HEK293 (cell line): ENCODE measurements at regions not wholly inside any gene's neighbourhood (a gene's known extent, or its start where the extent isn't known, plus 50 kb on each side); places are given as distances from the start of the nearest gene placed in this dataset.

ENCODE experiments used
- KLF9 ChIP-seq: fragments of 450-650 bp; formaldehyde crosslinking; IDR thresholded peaks from 2 replicates; pipeline ENCODE4 v1.5.1; 2016; ENCODE audit warnings: missing biosample characterization, missing genetic modification characterization, low read depth
- REPIN1 ChIP-seq: fragments of 450-650 bp; formaldehyde crosslinking; IDR thresholded peaks from 2 replicates; pipeline ENCODE4 v1.5.1; 2017; ENCODE audit warnings: missing biosample characterization, missing genetic modification characterization, low read depth
- ZBTB48 ChIP-seq: fragments of 450-650 bp; formaldehyde crosslinking; IDR thresholded peaks from 2 replicates; pipeline ENCODE4 v1.5.1; 2016; ENCODE audit warnings: missing biosample characterization, missing genetic modification characterization
- ZNF146 ChIP-seq: fragments of 450-650 bp; formaldehyde crosslinking; IDR thresholded peaks from 2 replicates; pipeline ENCODE4 v1.5.1; 2016; ENCODE audit warnings: missing biosample characterization, missing genetic modification characterization
- ZNF175 ChIP-seq: fragments of 450-650 bp; formaldehyde crosslinking; IDR thresholded peaks from 2 replicates; pipeline ENCODE4 v1.5.1; 2016; ENCODE audit warnings: missing biosample characterization, missing genetic modification characterization
- ZNF239 ChIP-seq: fragments of 450-650 bp; formaldehyde crosslinking; IDR thresholded peaks from 2 replicates; pipeline ENCODE4 v1.5.1; 2016; ENCODE audit warnings: missing biosample characterization, missing genetic modification characterization
- ZNF341 ChIP-seq: fragments of 450-650 bp; formaldehyde crosslinking; IDR thresholded peaks from 2 replicates; pipeline ENCODE4; 2016; ENCODE audit warnings: low read depth, missing biosample characterization, missing genetic modification characterization
- ZNF792 ChIP-seq: fragments of 450-650 bp; formaldehyde crosslinking; IDR thresholded peaks from 2 replicates; pipeline ENCODE4 v1.5.1; 2016; ENCODE audit warnings: missing biosample characterization, missing genetic modification characterization
- TF ChIP-seq, protein P1 (sequence below): fragments of 450-650 bp; formaldehyde crosslinking; IDR thresholded peaks from 2 replicates; pipeline ENCODE4 v1.5.1; 2016; ENCODE audit warnings: missing biosample characterization, missing genetic modification characterization
- TF ChIP-seq, protein P2 (sequence below): sonication (generic); formaldehyde crosslinking; IDR thresholded peaks from 2 replicates; pipeline ENCODE4 v1.8.1; 2022; ENCODE audit warnings: mild to moderate bottlenecking, moderate library complexity, missing genetic modification reagents
- TF ChIP-seq, protein P3 (sequence below): fragments of 450-650 bp; formaldehyde crosslinking; IDR thresholded peaks from 2 replicates; pipeline ENCODE4 v1.5.1; 2016; ENCODE audit warnings: missing biosample characterization, missing genetic modification characterization
- TF ChIP-seq, protein P4 (sequence below): fragments of 450-650 bp; formaldehyde crosslinking; IDR thresholded peaks from 2 replicates; pipeline ENCODE4 v1.5.1; 2016; ENCODE audit warnings: missing biosample characterization, missing genetic modification characterization

DNA sequence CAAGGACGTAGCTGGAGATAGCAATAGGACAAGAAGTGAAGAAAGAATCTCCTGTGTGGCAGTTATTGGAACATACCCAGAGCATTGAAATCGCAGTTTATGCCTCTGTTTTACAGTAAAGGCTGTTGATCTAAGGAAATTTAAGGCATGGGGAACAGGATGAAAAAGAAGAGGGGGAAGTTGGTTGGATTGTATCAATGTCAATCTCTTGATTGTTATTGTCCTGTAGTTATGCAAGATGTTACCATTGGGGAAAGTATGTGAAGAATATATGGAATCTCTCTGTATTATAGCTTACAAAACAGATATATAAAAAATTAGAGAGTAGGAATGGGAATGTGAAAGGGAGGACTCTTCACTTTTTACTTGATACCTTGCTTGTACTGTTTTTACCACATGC is 195.6 kb upstream of the NREP start:
- no peak for TF ChIP-seq ZNF175 (tag by site-specific recombination)
- no peak for TF ChIP-seq ZNF146 (tag by site-specific recombination)
- TF ChIP-seq, protein P1, sequence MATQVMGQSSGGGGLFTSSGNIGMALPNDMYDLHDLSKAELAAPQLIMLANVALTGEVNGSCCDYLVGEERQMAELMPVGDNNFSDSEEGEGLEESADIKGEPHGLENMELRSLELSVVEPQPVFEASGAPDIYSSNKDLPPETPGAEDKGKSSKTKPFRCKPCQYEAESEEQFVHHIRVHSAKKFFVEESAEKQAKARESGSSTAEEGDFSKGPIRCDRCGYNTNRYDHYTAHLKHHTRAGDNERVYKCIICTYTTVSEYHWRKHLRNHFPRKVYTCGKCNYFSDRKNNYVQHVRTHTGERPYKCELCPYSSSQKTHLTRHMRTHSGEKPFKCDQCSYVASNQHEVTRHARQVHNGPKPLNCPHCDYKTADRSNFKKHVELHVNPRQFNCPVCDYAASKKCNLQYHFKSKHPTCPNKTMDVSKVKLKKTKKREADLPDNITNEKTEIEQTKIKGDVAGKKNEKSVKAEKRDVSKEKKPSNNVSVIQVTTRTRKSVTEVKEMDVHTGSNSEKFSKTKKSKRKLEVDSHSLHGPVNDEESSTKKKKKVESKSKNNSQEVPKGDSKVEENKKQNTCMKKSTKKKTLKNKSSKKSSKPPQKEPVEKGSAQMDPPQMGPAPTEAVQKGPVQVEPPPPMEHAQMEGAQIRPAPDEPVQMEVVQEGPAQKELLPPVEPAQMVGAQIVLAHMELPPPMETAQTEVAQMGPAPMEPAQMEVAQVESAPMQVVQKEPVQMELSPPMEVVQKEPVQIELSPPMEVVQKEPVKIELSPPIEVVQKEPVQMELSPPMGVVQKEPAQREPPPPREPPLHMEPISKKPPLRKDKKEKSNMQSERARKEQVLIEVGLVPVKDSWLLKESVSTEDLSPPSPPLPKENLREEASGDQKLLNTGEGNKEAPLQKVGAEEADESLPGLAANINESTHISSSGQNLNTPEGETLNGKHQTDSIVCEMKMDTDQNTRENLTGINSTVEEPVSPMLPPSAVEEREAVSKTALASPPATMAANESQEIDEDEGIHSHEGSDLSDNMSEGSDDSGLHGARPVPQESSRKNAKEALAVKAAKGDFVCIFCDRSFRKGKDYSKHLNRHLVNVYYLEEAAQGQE (tag by site-specific recombination), result no peak
- TF ChIP-seq, protein P2, sequence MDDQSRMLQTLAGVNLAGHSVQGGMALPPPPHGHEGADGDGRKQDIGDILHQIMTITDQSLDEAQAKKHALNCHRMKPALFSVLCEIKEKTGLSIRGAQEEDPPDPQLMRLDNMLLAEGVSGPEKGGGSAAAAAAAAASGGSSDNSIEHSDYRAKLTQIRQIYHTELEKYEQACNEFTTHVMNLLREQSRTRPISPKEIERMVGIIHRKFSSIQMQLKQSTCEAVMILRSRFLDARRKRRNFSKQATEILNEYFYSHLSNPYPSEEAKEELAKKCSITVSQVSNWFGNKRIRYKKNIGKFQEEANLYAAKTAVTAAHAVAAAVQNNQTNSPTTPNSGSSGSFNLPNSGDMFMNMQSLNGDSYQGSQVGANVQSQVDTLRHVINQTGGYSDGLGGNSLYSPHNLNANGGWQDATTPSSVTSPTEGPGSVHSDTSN (CRISPR knock-in tag), result no peak
- TF ChIP-seq, protein P3, sequence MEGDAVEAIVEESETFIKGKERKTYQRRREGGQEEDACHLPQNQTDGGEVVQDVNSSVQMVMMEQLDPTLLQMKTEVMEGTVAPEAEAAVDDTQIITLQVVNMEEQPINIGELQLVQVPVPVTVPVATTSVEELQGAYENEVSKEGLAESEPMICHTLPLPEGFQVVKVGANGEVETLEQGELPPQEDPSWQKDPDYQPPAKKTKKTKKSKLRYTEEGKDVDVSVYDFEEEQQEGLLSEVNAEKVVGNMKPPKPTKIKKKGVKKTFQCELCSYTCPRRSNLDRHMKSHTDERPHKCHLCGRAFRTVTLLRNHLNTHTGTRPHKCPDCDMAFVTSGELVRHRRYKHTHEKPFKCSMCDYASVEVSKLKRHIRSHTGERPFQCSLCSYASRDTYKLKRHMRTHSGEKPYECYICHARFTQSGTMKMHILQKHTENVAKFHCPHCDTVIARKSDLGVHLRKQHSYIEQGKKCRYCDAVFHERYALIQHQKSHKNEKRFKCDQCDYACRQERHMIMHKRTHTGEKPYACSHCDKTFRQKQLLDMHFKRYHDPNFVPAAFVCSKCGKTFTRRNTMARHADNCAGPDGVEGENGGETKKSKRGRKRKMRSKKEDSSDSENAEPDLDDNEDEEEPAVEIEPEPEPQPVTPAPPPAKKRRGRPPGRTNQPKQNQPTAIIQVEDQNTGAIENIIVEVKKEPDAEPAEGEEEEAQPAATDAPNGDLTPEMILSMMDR (tag by site-specific recombination), result no peak
- TF ChIP-seq, protein P4, sequence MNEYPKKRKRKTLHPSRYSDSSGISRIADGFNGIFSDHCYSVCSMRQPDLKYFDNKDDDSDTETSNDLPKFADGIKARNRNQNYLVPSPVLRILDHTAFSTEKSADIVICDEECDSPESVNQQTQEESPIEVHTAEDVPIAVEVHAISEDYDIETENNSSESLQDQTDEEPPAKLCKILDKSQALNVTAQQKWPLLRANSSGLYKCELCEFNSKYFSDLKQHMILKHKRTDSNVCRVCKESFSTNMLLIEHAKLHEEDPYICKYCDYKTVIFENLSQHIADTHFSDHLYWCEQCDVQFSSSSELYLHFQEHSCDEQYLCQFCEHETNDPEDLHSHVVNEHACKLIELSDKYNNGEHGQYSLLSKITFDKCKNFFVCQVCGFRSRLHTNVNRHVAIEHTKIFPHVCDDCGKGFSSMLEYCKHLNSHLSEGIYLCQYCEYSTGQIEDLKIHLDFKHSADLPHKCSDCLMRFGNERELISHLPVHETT (tag by site-specific recombination), result no peak
- TF ChIP-seq ZNF341 (tag by site-specific recombination), result no peak
- TF ChIP-seq ZNF239, result no peak
- TF ChIP-seq ZNF792 (tag by site-specific recombination), result no peak
- TF ChIP-seq ZBTB48 (tag by site-specific recombination), result no peak
- TF ChIP-seq REPIN1, result no peak
- no peak for TF ChIP-seq KLF9 (tag by site-specific recombination)
